GM12878 (cell line): ENCODE measurements at regions not wholly inside any gene's neighbourhood (a gene's known extent, or its start where the extent isn't known, plus 50 kb on each side); places are given as distances from the start of the nearest gene placed in this dataset.

Experiments
- ATAC-seq: fragments of 200-7000 bp; cut with Tn5 transposase; 3 replicates; pipeline ENCODE4 v1.9.1; 2020; ENCODE audit warnings: mild to moderate bottlenecking, moderate library complexity
- BruUV-seq: library from RNA; stranded (reverse); fragments of 400-500 nt; replicated peaks from 2 replicates; lab custom pipeline; 2021; lab: Mats Ljungman, UMichigan
- CTCF ChIA-PET: fragments of 300-600 bp; sonication (Branson Sonifier 250); formaldehyde crosslinking; extraction: SDS; loops from one replicate; lab custom pipeline; 2021; ENCODE audit warnings: inconsistent platforms; lab: Yijun Ruan, JAX
- POLR2A ChIA-PET: fragments of 350-600 bp; formaldehyde crosslinking; extraction: SDS; loops from one replicate; lab custom pipeline; 2021; ENCODE audit warnings: inconsistent platforms; lab: Charles Lee
- RAD21 ChIA-PET: fragments of 300-600 bp; sonication (Branson Sonifier 250); formaldehyde crosslinking; loops from one replicate; lab custom pipeline; 2023; ENCODE audit warnings: antibody characterized with exemption; ENCODE audit not compliant: unreplicated experiment; lab: Charles Lee
- SMC1A ChIA-PET: fragments of 300-600 bp; sonication (Branson Sonifier 250); formaldehyde crosslinking; loops from one replicate; lab custom pipeline; 2023; ENCODE audit not compliant: unreplicated experiment, uncharacterized antibody; lab: Charles Lee
- DNase-seq: peaks from one replicate; pipeline ENCODE4 v3.0.0-alpha.2; 2011; ENCODE audit warnings: low read depth, low spot score
- FAIRE-seq: peaks from 3 replicates; lab custom pipeline; 2011; peaks lifted over from hg19 to GRCh38; lab: Jason Lieb, UNC
- H2AFZ ChIP-seq: 2 replicates; pipeline ENCODE4 v1.6.0; 2011; ENCODE audit warnings: low read depth, low read length, control low read depth; ENCODE audit not compliant: control insufficient read depth
- H3K27ac ChIP-seq: 2 replicates; pipeline ENCODE4 v1.5.1; 2011; ENCODE audit warnings: control low read depth; ENCODE audit not compliant: control insufficient read depth, insufficient read depth
- H3K27me3 ChIP-seq, 2 experiments: replicated peaks in 1 of 2; 2 replicates each; pipeline versions ENCODE4 v1.6.0 to v1.6.1; 2011; ENCODE audit warnings: low read length in 1 of 2; ENCODE audit not compliant: control insufficient read depth in 2 of 2, insufficient read depth in 2 of 2
- H3K36me3 ChIP-seq, 2 experiments: 2 replicates each; pipeline ENCODE4 v1.5.1; 2011; ENCODE audit warnings: low read length in 1 of 2; ENCODE audit not compliant: control insufficient read depth in 2 of 2, insufficient read depth in 2 of 2
- H3K4me1 ChIP-seq: 2 replicates; pipeline ENCODE4 v1.6.1; 2011; ENCODE audit warnings: mild to moderate bottlenecking, low read length, moderate library complexity, mixed read lengths; ENCODE audit not compliant: control insufficient read depth, insufficient read depth
- H3K4me2 ChIP-seq: 2 replicates; pipeline ENCODE4 v1.6.0; 2011; ENCODE audit warnings: control low read depth; ENCODE audit not compliant: control insufficient read depth, insufficient read depth
- H3K4me3 ChIP-seq: fragments of 200-600 bp; sonication (generic); 2 replicates; pipeline ENCODE4 v1.5.1; 2016
- H3K79me2 ChIP-seq: 2 replicates; pipeline ENCODE4 v1.6.0; 2011; ENCODE audit warnings: low read length; ENCODE audit not compliant: control insufficient read depth, insufficient read depth
- H3K9ac ChIP-seq: 2 replicates; pipeline ENCODE4 v1.8.0; 2011; ENCODE audit warnings: low read length, control low read depth, mixed read lengths; ENCODE audit not compliant: control insufficient read depth, insufficient read depth
- H3K9me3 ChIP-seq: replicated peaks from 3 replicates; pipeline ENCODE4 v1.5.1; 2011; ENCODE audit warnings: mild to moderate bottlenecking, low read length; ENCODE audit not compliant: control insufficient read depth, insufficient read depth
- H4K20me1 ChIP-seq: 2 replicates; pipeline ENCODE4 v1.6.0; 2011; ENCODE audit not compliant: control insufficient read depth, insufficient read depth
- CREB1 ChIP-seq: IDR thresholded peaks from 2 replicates; pipeline ENCODE4 v1.6.1; 2012; ENCODE audit warnings: low read depth, mild to moderate bottlenecking, inconsistent platforms
- CREM ChIP-seq: IDR thresholded peaks from 2 replicates; pipeline ENCODE4 v1.6.1; 2014; ENCODE audit warnings: antibody characterized with exemption, low read depth
- EED ChIP-seq: sonication (generic); IDR thresholded peaks from 2 replicates; pipeline ENCODE4 v1.6.1; 2016; ENCODE audit warnings: antibody characterized with exemption, low read depth
- EP300 ChIP-seq, 2 experiments: fragments of 150-350 bp in 1 of 2; IDR thresholded peaks; 2 replicates each; pipeline ENCODE4 v1.6.1; 2011 to 2012; ENCODE audit warnings: low read depth in 2 of 2, low read length in 2 of 2, borderline replicate concordance in 1 of 2, improper control_type of control experiment in 1 of 2, inconsistent platforms in 1 of 2; ENCODE audit not compliant: control insufficient read depth in 1 of 2
- GABPA ChIP-seq: IDR thresholded peaks from 2 replicates; pipeline ENCODE4 v1.6.1; 2014; ENCODE audit warnings: antibody characterized with exemption, low read depth, mild to moderate bottlenecking, inconsistent platforms
- JUND ChIP-seq: IDR thresholded peaks from 2 replicates; pipeline ENCODE4 v1.6.1; 2012; ENCODE audit warnings: low read depth, mild to moderate bottlenecking, low read length, improper control_type of control experiment, moderate library complexity
- KDM1A ChIP-seq: fragments of 200-600 bp; sonication (generic); IDR thresholded peaks from 2 replicates; pipeline ENCODE4 v1.6.1; 2016; ENCODE audit warnings: borderline replicate concordance
- MTA3 ChIP-seq: IDR thresholded peaks from 2 replicates; pipeline ENCODE4 v1.6.1; 2012; ENCODE audit warnings: low read length, inconsistent platforms, borderline replicate concordance
- NFIC ChIP-seq: IDR thresholded peaks from 2 replicates; pipeline ENCODE4 v1.6.1; 2012; ENCODE audit warnings: low read depth, mild to moderate bottlenecking, inconsistent platforms, low read length, moderate library complexity
- NFYB ChIP-seq: IDR thresholded peaks from 2 replicates; pipeline ENCODE4 v1.6.1; 2011; ENCODE audit warnings: low read depth, mild to moderate bottlenecking, low read length, improper control_type of control experiment, moderate library complexity; ENCODE audit not compliant: insufficient read depth
- NR2F1 ChIP-seq: fragments of 450-650 bp; conservative IDR thresholded peaks from 2 replicates; pipeline ENCODE4 v1.6.1; 2017; ENCODE audit warnings: mild to moderate bottlenecking
- SMAD1 ChIP-seq: fragments of 450-650 bp; IDR thresholded peaks from 2 replicates; pipeline ENCODE4 v1.6.1; 2018; ENCODE audit warnings: mild to moderate bottlenecking, low read depth; ENCODE audit not compliant: partially characterized antibody
- SP1 ChIP-seq: IDR thresholded peaks from one replicate; pipeline ENCODE4 v1.6.1; 2011; ENCODE audit warnings: low read depth, low read length
- SREBF2 ChIP-seq: IDR thresholded peaks from 2 replicates; pipeline ENCODE4 v1.6.1; 2012; ENCODE audit warnings: mild to moderate bottlenecking, low read length
- STAT1 ChIP-seq: fragments of 450-650 bp; conservative IDR thresholded peaks from 2 replicates; pipeline ENCODE4 v1.6.1; 2014; ENCODE audit warnings: antibody characterized with exemption, mild to moderate bottlenecking
- WGBS: methylation state at CpG from one replicate; pipeline ENCODE4 v1.1.6; 2016; ENCODE audit warnings: low lambda C conversion rate; ENCODE audit not compliant: insufficient replicate concordance, insufficient coverage; ENCODE audit errors: missing lambda C conversion rate; 5-methylcytosine and 5-hydroxymethylcytosine counted together
- in situ Hi-C: fragments of 300-500 bp; cut with MboI; formaldehyde crosslinking; loops from 9 replicates; pipeline ENCODE4 v1.14.3; 2018; ENCODE audit warnings: mixed read lengths
- intact Hi-C: fragments of 100-400 bp; cut with micrococcal nuclease; formaldehyde crosslinking; loops from one replicate; pipeline ENCODE4 v1.14.2; 2022; ENCODE audit not compliant: unreplicated experiment
- TF ChIP-seq, protein P1 (sequence below): fragments of 450-650 bp; conservative IDR thresholded peaks from 2 replicates; pipeline ENCODE4 v1.6.1; 2017; ENCODE audit warnings: mild to moderate bottlenecking, moderate library complexity
- TF ChIP-seq, protein P2 (sequence below): fragments of 450-650 bp; formaldehyde crosslinking; IDR thresholded peaks from 2 replicates; pipeline ENCODE4 v1.5.0; 2022; ENCODE audit warnings: mild to moderate bottlenecking, missing genetic modification characterization

DNA sequence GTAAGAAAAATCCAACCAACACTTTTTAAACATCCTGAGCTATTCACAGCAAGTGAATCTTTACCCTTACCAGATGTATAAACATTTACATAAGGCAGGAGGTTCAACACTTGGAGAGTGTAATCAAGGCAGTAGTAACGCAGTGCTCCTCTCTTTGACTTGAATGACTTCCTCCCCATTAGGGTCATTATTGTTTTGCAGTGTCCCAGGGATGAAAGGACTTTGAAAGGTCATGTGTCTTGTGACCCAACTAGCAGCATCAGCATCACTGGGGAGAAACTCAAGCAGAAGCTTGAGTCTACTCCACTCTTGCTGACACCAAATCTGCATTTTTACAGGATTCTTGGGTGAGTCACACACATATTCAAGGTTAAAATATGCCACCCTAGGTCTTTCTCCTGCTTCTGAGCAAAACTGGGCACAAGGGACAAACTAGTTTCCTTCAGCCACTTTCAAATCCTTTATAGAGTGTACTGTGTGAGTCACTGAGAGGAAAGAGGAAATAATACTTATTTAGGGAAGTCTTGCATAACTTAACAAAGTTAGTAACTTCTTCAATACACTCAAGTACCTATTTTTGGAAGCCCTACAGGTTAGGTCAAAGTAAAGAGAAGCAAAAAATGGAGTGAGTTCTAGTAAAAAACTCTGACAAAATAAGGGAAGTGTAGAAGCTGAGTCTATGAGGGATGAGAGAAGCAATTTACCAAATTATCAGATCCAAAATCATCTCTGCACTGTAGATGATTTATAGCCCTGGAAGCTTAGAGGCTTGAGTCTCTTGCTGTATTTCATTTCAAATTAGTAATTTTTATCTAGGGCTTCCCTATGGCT, 51.0 kb upstream of the EML4 start:
- FAIRE-seq, result peak; percentile 76
- POLR2A ChIA-PET, result interaction anchor here (0.8 to 2.6 kb wide), 4 partner anchors 10 to 48 kb away, joined by 3 to 16 read pairs (median 10); no protein-coding TSS in a partner anchor
- in situ Hi-C loops, result no loop called here
- TF ChIP-seq CREM (peak; percentile 22; the same call in 1 of the 2 replicates), KDM1A (no peak), EP300 (IDR thresholded peaks at IDR 0.05; ENCODE audit: borderline replicate concordance in 1 of 2, control insufficient read depth in 1 of 2, low read depth in 2 of 2, low read length in 2 of 2) (no peak; a peak in 1 of 4 replicates), EED (peak; percentile 55; the same call in 1 of the 2 replicates), NFYB (no peak), MTA3 (peak; percentile 40; the same call in 1 of the 2 replicates), NFIC (peak; percentile 81), SREBF2 (no peak), SP1 (no peak), JUND (no peak), STAT1 (no peak), GABPA (0 out of 2 replicates have a peak, but pooled peaks have one; percentile 6), SMAD1 (no peak), CREB1 (0 out of 2 replicates have a peak, but pooled peaks have one; percentile 35), NR2F1 (peak; percentile 78)
- TF ChIP-seq, protein P1, sequence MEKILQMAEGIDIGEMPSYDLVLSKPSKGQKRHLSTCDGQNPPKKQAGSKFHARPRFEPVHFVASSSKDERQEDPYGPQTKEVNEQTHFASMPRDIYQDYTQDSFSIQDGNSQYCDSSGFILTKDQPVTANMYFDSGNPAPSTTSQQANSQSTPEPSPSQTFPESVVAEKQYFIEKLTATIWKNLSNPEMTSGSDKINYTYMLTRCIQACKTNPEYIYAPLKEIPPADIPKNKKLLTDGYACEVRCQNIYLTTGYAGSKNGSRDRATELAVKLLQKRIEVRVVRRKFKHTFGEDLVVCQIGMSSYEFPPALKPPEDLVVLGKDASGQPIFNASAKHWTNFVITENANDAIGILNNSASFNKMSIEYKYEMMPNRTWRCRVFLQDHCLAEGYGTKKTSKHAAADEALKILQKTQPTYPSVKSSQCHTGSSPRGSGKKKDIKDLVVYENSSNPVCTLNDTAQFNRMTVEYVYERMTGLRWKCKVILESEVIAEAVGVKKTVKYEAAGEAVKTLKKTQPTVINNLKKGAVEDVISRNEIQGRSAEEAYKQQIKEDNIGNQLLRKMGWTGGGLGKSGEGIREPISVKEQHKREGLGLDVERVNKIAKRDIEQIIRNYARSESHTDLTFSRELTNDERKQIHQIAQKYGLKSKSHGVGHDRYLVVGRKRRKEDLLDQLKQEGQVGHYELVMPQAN, result no peak
- TF ChIP-seq, protein P2, sequence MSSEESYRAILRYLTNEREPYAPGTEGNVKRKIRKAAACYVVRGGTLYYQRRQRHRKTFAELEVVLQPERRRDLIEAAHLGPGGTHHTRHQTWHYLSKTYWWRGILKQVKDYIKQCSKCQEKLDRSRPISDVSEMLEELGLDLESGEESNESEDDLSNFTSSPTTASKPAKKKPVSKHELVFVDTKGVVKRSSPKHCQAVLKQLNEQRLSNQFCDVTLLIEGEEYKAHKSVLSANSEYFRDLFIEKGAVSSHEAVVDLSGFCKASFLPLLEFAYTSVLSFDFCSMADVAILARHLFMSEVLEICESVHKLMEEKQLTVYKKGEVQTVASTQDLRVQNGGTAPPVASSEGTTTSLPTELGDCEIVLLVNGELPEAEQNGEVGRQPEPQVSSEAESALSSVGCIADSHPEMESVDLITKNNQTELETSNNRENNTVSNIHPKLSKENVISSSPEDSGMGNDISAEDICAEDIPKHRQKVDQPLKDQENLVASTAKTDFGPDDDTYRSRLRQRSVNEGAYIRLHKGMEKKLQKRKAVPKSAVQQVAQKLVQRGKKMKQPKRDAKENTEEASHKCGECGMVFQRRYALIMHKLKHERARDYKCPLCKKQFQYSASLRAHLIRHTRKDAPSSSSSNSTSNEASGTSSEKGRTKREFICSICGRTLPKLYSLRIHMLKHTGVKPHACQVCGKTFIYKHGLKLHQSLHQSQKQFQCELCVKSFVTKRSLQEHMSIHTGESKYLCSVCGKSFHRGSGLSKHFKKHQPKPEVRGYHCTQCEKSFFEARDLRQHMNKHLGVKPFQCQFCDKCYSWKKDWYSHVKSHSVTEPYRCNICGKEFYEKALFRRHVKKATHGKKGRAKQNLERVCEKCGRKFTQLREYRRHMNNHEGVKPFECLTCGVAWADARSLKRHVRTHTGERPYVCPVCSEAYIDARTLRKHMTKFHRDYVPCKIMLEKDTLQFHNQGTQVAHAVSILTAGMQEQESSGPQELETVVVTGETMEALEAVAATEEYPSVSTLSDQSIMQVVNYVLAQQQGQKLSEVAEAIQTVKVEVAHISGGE (CRISPR knock-in tag), result no peak

More for the DNA sequence above, 51.0 kb upstream of the EML4 start:
- H3K4me3 ChIP-seq, result peak overlapping the region; percentile 13; the same call in 1 of the 2 replicates
- H3K36me3 ChIP-seq, result no peaks in the 10 kb centered on the region
- no peaks in the 10 kb centered on the region for H3K27me3 ChIP-seq
- peak; percentile 56 for DNase-seq
- H2AFZ ChIP-seq, result peak overlapping the region; percentile 31; the same call in 1 of the 2 replicates
- ChIA-PET SMC1A (interaction anchor here (0.6 to 8.5 kb wide), 14 partner anchors 8 to 120 kb away, joined by 3 to 83 read pairs (median 6); no protein-coding TSS in a partner anchor), CTCF (interaction anchor here (0.9 to 3.0 kb wide), 7 partner anchors 13 to 78 kb away, joined by 3 to 22 read pairs (median 4); no protein-coding TSS in a partner anchor), RAD21 (interaction anchor here (1.3 to 5.9 kb wide), 4 partner anchors 10 to 55 kb away, joined by 3 to 36 read pairs (median 14); no protein-coding TSS in a partner anchor)
- peak overlapping the region; percentile 76 for H3K4me2 ChIP-seq
- peak; percentile 91 for ATAC-seq
- WGBS, result 0% methylated on average over 1 of the region's 1 CpG
- no peaks in the 10 kb centered on the region for H3K79me2 ChIP-seq
- no peaks in the 10 kb centered on the region; the same call in 1 of the 3 replicates for H3K9me3 ChIP-seq
- no peak overlapping the region; the same call in 1 of the 2 replicates for H3K9ac ChIP-seq
- peak overlapping the region; percentile 50 for H3K27ac ChIP-seq
- H4K20me1 ChIP-seq, result no peaks in the 10 kb centered on the region
- peaks cover 18% of the 10 kb centered on the region for H3K4me1 ChIP-seq
- intact Hi-C loops, result loop anchor here (2.0 kb wide), 1 partner anchor 15 kb away; no protein-coding TSS in a partner anchor
- BruUV-seq, result no TSS peak
